ENCODE measurements at regions not wholly inside any gene's neighbourhood (a gene's known extent, or its start where the extent isn't known, plus 50 kb on each side); places are given as distances from the start of the nearest gene placed in this dataset.
"Not testable (repeated sequence)": the region's sequence is repeated elsewhere in the genome, so short reads cannot be mapped to it uniquely, and the experiment has no call there.

DNA sequence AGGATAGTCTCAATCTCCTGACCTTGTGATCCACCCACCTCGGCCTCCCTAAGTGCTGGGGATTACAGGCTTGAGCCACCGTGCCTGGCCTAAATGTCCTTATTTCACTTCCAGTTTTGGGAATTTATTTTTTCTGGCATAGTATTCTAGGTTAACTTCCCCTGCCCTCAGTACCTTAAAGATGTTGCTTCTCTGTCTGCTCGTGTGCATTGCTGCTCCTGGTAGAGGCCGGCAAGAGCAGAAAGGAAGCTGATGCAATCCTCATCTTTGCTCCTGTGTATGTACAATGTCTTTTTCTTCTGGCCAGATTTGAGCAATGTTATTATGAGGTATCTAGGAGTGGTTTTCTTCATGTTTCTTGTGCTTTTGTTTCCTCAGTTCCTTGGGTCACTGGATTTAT is 152.9 kb upstream of the NBPF11 start:
- H2AFZ ChIP-seq (ENCODE audit: low read length); H3K79me2 ChIP-seq (ENCODE audit: insufficient read depth, low read length); in situ Hi-C loops (cut with HindIII; ENCODE audit: extremely low pct_ligation_motif_present, low pct_unique_long_range_greater_than_20kb); DNase-seq (ENCODE audit: low spot score); ATAC-seq; POLR2A ChIA-PET; H3K9ac ChIP-seq (ENCODE audit: insufficient read depth, low read depth, low read length); CTCF ChIA-PET (ENCODE audit: low intra/inter-chr PET ratio, low total read pairs); H3K4me2 ChIP-seq (ENCODE audit: low read depth, low read length); FAIRE-seq; H3K9me3 ChIP-seq (ENCODE audit: low read length); H3K4me1 ChIP-seq (ENCODE audit: insufficient read depth, low read length); H3K27me3 ChIP-seq (ENCODE audit: control insufficient read depth in 1 of 2, insufficient read depth in 2 of 2, low read length in 2 of 2); H3K36me3 ChIP-seq (replicated peaks in 1 of 2; ENCODE audit: control insufficient read depth in 1 of 2, insufficient read depth in 2 of 2, low read length in 2 of 2); H3K27ac ChIP-seq (ENCODE audit: extremely low read length, insufficient read depth, low read length); H4K20me1 ChIP-seq (ENCODE audit: insufficient read depth, low read length); H3K4me3 ChIP-seq (replicated peaks in 1 of 3; ENCODE audit: insufficient read depth in 1 of 3, low read depth in 2 of 3, low read length in 3 of 3); intact Hi-C loops (cut with micrococcal nuclease; ENCODE audit: unreplicated experiment); BruUV-seq (replicated peaks); TF ChIP-seq GABPA (IDR thresholded peaks at IDR 0.05; ENCODE audit: low read depth, low read length): not testable (repeated sequence)
- TF ChIP-seq ZNF7 (CRISPR knock-in tag; IDR thresholded peaks at IDR 0.05): peak; percentile 80
- TF ChIP-seq GABPB1 (CRISPR knock-in tag; IDR thresholded peaks at IDR 0.05): peak; percentile 38; the same call in 1 of the 2 replicates
- TF ChIP-seq ATF4 (CRISPR knock-in tag; IDR thresholded peaks at IDR 0.05): peak in 1 of 2 experiments; percentile 92; a peak in 2 of 4 replicates
- peak; percentile 28; the same call in 1 of the 2 replicates for TF ChIP-seq GABPA (CRISPR knock-in tag; IDR thresholded peaks at IDR 0.05; ENCODE audit: low read depth)
- peak; percentile 82 for TF ChIP-seq CEBPG (CRISPR knock-in tag; IDR thresholded peaks at IDR 0.05)
- WGBS (ENCODE audit: low lambda C conversion rate): 23% methylated on average over 4 of the region's 4 CpGs

DNA sequence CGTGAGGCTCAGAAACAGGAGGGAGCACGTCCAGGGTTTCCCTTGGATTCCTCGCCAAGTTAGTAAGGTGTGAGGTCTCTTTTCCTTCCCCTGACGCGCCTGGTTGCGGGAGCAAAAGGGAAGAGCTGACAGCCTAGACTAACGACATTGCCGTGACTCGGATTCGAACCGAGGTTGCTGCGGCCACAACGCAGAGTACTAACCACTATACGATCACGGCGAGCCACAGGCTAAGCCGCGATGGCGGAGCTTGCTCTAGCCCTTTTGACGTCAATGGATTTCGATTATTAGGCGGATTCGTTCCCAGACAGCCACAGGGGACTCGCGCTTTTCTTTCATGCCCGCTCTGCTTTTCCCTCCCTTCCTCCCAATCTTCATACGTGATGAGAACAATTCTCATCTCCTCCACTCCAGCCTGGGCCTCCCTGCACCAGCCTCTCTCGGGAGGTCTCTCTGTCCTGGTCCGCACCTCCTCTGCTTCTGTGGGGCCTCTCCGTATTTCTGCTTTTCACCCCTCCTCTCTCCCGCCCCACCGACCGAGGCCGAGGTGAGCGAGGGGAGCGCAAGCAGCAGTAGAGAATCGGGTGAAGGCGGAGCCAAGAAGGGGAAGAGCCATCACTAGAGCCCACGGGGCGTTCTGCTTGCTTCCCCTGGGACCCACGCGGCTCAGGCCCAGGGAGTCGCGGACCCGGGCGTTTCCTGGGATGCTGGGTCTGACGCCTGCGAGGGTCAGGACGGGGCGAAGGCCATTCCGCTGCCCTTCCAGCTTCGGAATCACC is 150.7 kb upstream of the NBPF11 start:
- intact Hi-C loops (cut with micrococcal nuclease; ENCODE audit: unreplicated experiment); H3K79me2 ChIP-seq (ENCODE audit: insufficient read depth, low read length); H3K4me1 ChIP-seq (ENCODE audit: insufficient read depth, low read length); H3K9ac ChIP-seq (ENCODE audit: insufficient read depth, low read depth, low read length); DNase-seq (ENCODE audit: low spot score); H3K27me3 ChIP-seq (ENCODE audit: control insufficient read depth in 1 of 2, insufficient read depth in 2 of 2, low read length in 2 of 2); H4K20me1 ChIP-seq (ENCODE audit: insufficient read depth, low read length); H3K4me2 ChIP-seq (ENCODE audit: low read depth, low read length); in situ Hi-C loops (cut with HindIII; ENCODE audit: extremely low pct_ligation_motif_present, low pct_unique_long_range_greater_than_20kb); H3K9me3 ChIP-seq (ENCODE audit: low read length); H2AFZ ChIP-seq (ENCODE audit: low read length); H3K4me3 ChIP-seq (replicated peaks in 1 of 3; ENCODE audit: insufficient read depth in 1 of 3, low read depth in 2 of 3, low read length in 3 of 3); ATAC-seq; BruUV-seq (replicated peaks); CTCF ChIA-PET (ENCODE audit: low intra/inter-chr PET ratio, low total read pairs); POLR2A ChIA-PET; FAIRE-seq; H3K27ac ChIP-seq (ENCODE audit: extremely low read length, insufficient read depth, low read length); H3K36me3 ChIP-seq (replicated peaks in 1 of 2; ENCODE audit: control insufficient read depth in 1 of 2, insufficient read depth in 2 of 2, low read length in 2 of 2): not testable (repeated sequence)
- 91% methylated on average over 17 of the region's 52 CpGs for WGBS (ENCODE audit: low lambda C conversion rate)
